ENCODE measurements at regions not wholly inside any gene's neighbourhood (a gene's known extent, or its start where the extent isn't known, plus 50 kb on each side); places are given as distances from the start of the nearest gene placed in this dataset.

DNA sequence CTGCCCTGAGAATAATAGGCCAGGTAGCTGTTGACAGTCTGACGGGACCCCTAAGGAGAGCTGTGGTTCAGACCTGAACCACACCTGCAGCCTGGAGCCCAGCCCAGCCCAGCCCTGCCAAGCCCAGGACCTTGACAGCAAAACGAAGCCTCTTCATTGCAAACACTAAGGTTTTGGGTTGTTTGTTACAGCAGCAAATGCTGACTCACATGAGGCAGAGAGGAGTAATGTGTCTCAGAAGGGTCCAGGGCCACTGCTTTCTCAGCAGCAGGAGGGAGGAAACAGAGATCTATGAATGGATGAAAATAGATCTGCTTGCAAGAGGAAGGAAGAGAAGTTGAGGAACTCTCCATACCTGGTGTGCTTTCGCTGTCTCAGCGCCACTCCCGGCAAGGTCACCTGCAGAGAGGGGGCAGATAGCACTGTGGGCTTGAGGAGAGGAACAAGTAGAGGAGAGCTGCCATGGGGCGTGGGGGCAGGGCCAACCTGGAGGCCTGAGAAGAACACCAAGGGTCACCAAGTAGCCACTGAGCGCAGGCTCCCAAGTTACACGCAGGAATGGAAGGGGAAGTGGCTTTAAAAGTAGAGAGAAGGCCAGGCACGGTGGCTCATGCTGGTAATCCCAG, 127.2 kb downstream of the ZNF281 start:
- Histone ChIP-seq H2BK5ac (ENCODE audit: insufficient read length, low read length) (no peak overlapping the region), H3K4me2 (ENCODE audit: insufficient read depth, insufficient read length, low read length) (no peak overlapping the region), H3K56ac (ENCODE audit: insufficient read length, low read depth, low read length) (no peak overlapping the region), H3K9ac (ENCODE audit: extremely low read depth, insufficient read length, low read length) (no peak overlapping the region), H3K23ac (ENCODE audit: insufficient read length, low read depth, low read length) (no peak overlapping the region), H4K20me1 (ENCODE audit: control insufficient read depth, insufficient read depth, insufficient read length) (no peaks in the 10 kb centered on the region), H3K9me3 (ENCODE audit: control insufficient read depth, low read depth, low read length) (no peaks in the 10 kb centered on the region), H3K14ac (ENCODE audit: insufficient read depth, low read length) (no peak overlapping the region), H3K27me3 (ENCODE audit: insufficient read depth, low read length) (no peaks in the 10 kb centered on the region), H2BK15ac (ENCODE audit: low read depth, low read length) (no peak overlapping the region), H3K23me2 (ENCODE audit: insufficient read length, low read depth, low read length, poor library complexity, severe bottlenecking) (no peaks in the 10 kb centered on the region), H2BK20ac (ENCODE audit: low read depth, low read length, poor library complexity, severe bottlenecking) (no peak overlapping the region), H3K4me1 (ENCODE audit: insufficient read depth, low read length) (no peaks in the 10 kb centered on the region), H4K91ac (ENCODE audit: insufficient read length, low read depth, low read length) (no peak overlapping the region), H2BK12ac (ENCODE audit: insufficient read length, low read depth, low read length) (no peak overlapping the region), H3K27ac (ENCODE audit: insufficient read length, low read depth, low read length) (no peak overlapping the region), H3K4ac (ENCODE audit: low read depth, low read length) (no peak overlapping the region), H2BK120ac (ENCODE audit: low read depth, low read length, poor library complexity, severe bottlenecking) (no peak overlapping the region), H2AK5ac (ENCODE audit: insufficient read length, low read length) (no peak overlapping the region), H2AFZ (ENCODE audit: low read length) (no peak overlapping the region), H3K79me2 (ENCODE audit: insufficient read depth, low read length) (no peaks in the 10 kb centered on the region), H4K5ac (ENCODE audit: insufficient read length, low read depth, low read length) (no peak overlapping the region), H3K79me1 (ENCODE audit: insufficient read depth, low read depth, low read length, poor library complexity, severe bottlenecking) (no peaks in the 10 kb centered on the region), H3T11ph (ENCODE audit: low read length) (no peak overlapping the region), H3K18ac (ENCODE audit: insufficient read length, low read depth, low read length) (no peak overlapping the region), H4K8ac (replicated peaks; ENCODE audit: insufficient read length, low read depth, low read length) (no peak overlapping the region)
- Mint-ChIP-seq H3K4me3 (no peak overlapping the region), H3K36me3 (ENCODE audit: insufficient read depth in 1 of 3, low read depth in 3 of 3) (peaks cover 0 to 1% (median 0%) of the 10 kb centered on the region in 3 experiments; a peak in 1 of 7 replicates), H3K27me3 (ENCODE audit: low read depth) (peaks cover 21% of the 10 kb centered on the region), H3K4me1 (no peaks in the 10 kb centered on the region; a peak in 1 of 4 replicates), H3K27ac (no peak overlapping the region), H3K9me3 (no peaks in the 10 kb centered on the region)
- no CpG with 5 or more reads among the region's 9 CpGs for WGBS (ENCODE audit: extremely low coverage, insufficient read length, low lambda C conversion rate)
- DNase-seq: peak; percentile 36
- no peak for TF ChIP-seq CTCF (conservative IDR thresholded peaks at IDR 0.05)

Data from H9 (cell line).